ENCODE measurements at regions not wholly inside any gene's neighbourhood (a gene's known extent, or its start where the extent isn't known, plus 50 kb on each side); places are given as distances from the start of the nearest gene placed in this dataset.

- Mint-ChIP-seq H3K36me3 (ENCODE audit: low read depth) (0 out of 2 replicates have a peak, but pooled peaks cover 7% of the 10 kb centered on the region), H3K4me1 (ENCODE audit: low read depth) (no peaks in the 10 kb centered on the region), H3K9me3 (peaks cover 38% of the 10 kb centered on the region), H3K27me3 (ENCODE audit: insufficient read depth) (no peaks in the 10 kb centered on the region), H3K4me3 (no peak overlapping the region), H3K27ac (no peak overlapping the region)
- no peak for DNase-seq
- no peak for TF ChIP-seq CTCF (IDR thresholded peaks at IDR 0.05)
These were observed 1285.8 kb upstream of the NCAM2 start for GRCh38 chr21:19712441-19712840.

- no peaks in the 10 kb centered on the region for H3K27me3 Mint-ChIP-seq (ENCODE audit: insufficient read depth)
- no peak overlapping the region for H3K27ac Mint-ChIP-seq
- 0 out of 2 replicates have a peak, but pooled peaks cover 7% of the 10 kb centered on the region for H3K36me3 Mint-ChIP-seq (ENCODE audit: low read depth)
- no peak for DNase-seq
- H3K4me1 Mint-ChIP-seq (ENCODE audit: low read depth), result no peaks in the 10 kb centered on the region
- no peak overlapping the region for H3K4me3 Mint-ChIP-seq
- TF ChIP-seq CTCF (IDR thresholded peaks at IDR 0.05), result no peak
- peaks cover 37% of the 10 kb centered on the region for H3K9me3 Mint-ChIP-seq
These were observed 1284.9 kb upstream of the NCAM2 start for GRCh38 chr21:19713313-19713712.

GRCh38 chr21:19724081-19724480 lies 1274.1 kb upstream of the NCAM2 start:
- no peaks in the 10 kb centered on the region for H3K27me3 Mint-ChIP-seq (ENCODE audit: insufficient read depth)
- TF ChIP-seq CTCF (IDR thresholded peaks at IDR 0.05), result no peak
- H3K4me3 Mint-ChIP-seq, result no peak overlapping the region
- peaks cover 42% of the 10 kb centered on the region for H3K9me3 Mint-ChIP-seq
- no peaks in the 10 kb centered on the region for H3K4me1 Mint-ChIP-seq (ENCODE audit: low read depth)
- H3K36me3 Mint-ChIP-seq (ENCODE audit: low read depth), result no peaks in the 10 kb centered on the region; the same call in 1 of the 2 replicates
- H3K27ac Mint-ChIP-seq, result no peak overlapping the region
- no peak for DNase-seq

- Mint-ChIP-seq H3K27ac (no peak overlapping the region), H3K36me3 (ENCODE audit: low read depth) (no peaks in the 10 kb centered on the region; the same call in 1 of the 2 replicates), H3K4me1 (ENCODE audit: low read depth) (no peaks in the 10 kb centered on the region), H3K9me3 (peaks cover 45% of the 10 kb centered on the region), H3K27me3 (ENCODE audit: insufficient read depth) (no peaks in the 10 kb centered on the region), H3K4me3 (no peak overlapping the region)
- TF ChIP-seq CTCF (IDR thresholded peaks at IDR 0.05), result no peak
- DNase-seq, result no peak
These were observed 1267.0 kb upstream of the NCAM2 start for GRCh38 chr21:19731251-19731650.

- Mint-ChIP-seq H3K27me3 (ENCODE audit: insufficient read depth) (no peaks in the 10 kb centered on the region), H3K36me3 (ENCODE audit: low read depth) (no peaks in the 10 kb centered on the region), H3K9me3 (peaks cover 41% of the 10 kb centered on the region), H3K27ac (no peak overlapping the region), H3K4me3 (no peak overlapping the region), H3K4me1 (ENCODE audit: low read depth) (no peaks in the 10 kb centered on the region)
- TF ChIP-seq CTCF (IDR thresholded peaks at IDR 0.05), result no peak
- no peak for DNase-seq
These were observed 1238.4 kb upstream of the NCAM2 start for GRCh38 chr21:19759836-19760235.

GRCh38 chr21:19767546-19767945 lies 1230.7 kb upstream of the NCAM2 start:
- no peak overlapping the region for H3K4me3 Mint-ChIP-seq
- no peak for DNase-seq
- H3K27me3 Mint-ChIP-seq (ENCODE audit: insufficient read depth), result no peaks in the 10 kb centered on the region
- no peaks in the 10 kb centered on the region for H3K4me1 Mint-ChIP-seq (ENCODE audit: low read depth)
- peaks cover 54% of the 10 kb centered on the region for H3K9me3 Mint-ChIP-seq
- no peaks in the 10 kb centered on the region; the same call in 1 of the 2 replicates for H3K36me3 Mint-ChIP-seq (ENCODE audit: low read depth)
- no peak for TF ChIP-seq CTCF (IDR thresholded peaks at IDR 0.05)
- H3K27ac Mint-ChIP-seq, result no peak overlapping the region

Data from HFFc6 (cell line).